ENCODE measurements at regions not wholly inside any gene's neighbourhood (a gene's known extent, or its start where the extent isn't known, plus 50 kb on each side); places are given as distances from the start of the nearest gene placed in this dataset.

GRCh38 chr5:162654661-162655405, 587.3 kb downstream of the GABRG2 start:
- TF ChIP-seq POLR2A (IDR thresholded peaks at IDR 0.05): no peak
- no peak for TF ChIP-seq CTCF (IDR thresholded peaks at IDR 0.05)
- TF ChIP-seq POLR2AphosphoS5 (IDR thresholded peaks at IDR 0.05): no peak
- no peak for TF ChIP-seq EP300 (IDR thresholded peaks at IDR 0.05)
